ENCODE measurements at regions not wholly inside any gene's neighbourhood (a gene's known extent, or its start where the extent isn't known, plus 50 kb on each side); places are given as distances from the start of the nearest gene placed in this dataset.

DNA sequence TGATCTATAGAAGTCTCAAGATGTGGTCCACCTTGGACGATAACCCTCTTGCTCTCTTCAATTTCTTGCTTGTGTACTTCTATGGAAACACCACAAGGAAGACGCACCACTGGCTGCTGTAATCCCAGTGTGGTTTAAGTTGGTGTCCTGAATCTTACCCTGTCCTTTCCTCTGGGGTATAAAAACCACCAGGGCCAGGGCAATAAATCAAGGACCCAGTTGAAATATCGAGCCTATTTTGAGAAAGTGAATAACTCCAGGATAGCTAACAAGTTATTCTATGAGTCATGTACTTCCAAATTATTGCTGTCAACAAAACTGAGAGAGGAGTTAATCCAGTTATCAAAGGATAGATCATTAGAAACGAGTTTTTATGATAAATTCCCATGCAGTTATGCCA lies 137.0 kb downstream of the RND3 start:
- no peaks in the 10 kb centered on the region for H3K4me1 Mint-ChIP-seq
- no peak overlapping the region for H3K27ac ChIP-seq (ENCODE audit: insufficient read depth, low read length, poor library complexity, severe bottlenecking)

DNA sequence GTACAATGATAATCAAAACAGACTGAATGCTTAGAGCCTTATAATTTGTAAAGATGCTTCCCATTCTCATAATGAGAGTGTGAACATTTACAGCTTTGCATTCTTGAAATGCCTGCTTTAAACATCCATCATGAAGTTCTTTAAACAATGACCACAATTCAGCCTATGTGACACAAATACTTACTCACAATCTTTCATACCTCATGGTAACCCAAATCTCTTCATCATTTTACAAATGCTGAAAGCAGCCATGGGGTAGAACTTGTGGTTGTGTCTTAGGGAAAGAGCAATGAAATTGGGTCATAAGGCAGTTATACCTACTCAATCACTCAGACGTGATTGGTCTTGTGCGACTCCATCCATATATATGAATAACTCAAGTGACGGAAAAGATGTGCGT lies 140.7 kb downstream of the RND3 start:
- Histone ChIP-seq H3K36me3 (ENCODE audit: control insufficient read depth, insufficient read depth, low read length) (no peaks in the 10 kb centered on the region), H3K4me1 (ENCODE audit: control insufficient read depth, insufficient read depth, low read length, poor library complexity, severe bottlenecking) (no peaks in the 10 kb centered on the region), H3K27ac (ENCODE audit: insufficient read depth, low read length, poor library complexity, severe bottlenecking) (no peak overlapping the region), H3K27me3 (ENCODE audit: control insufficient read depth, insufficient read depth, low read length) (no peaks in the 10 kb centered on the region), H3K4me3 (ENCODE audit: low read depth, low read length) (no peak overlapping the region), H3K9me3 (ENCODE audit: control insufficient read depth in 2 of 2, low read length in 2 of 2) (no peaks in the 10 kb centered on the region)
- H3K4me1 Mint-ChIP-seq: no peaks in the 10 kb centered on the region
- no peaks in the 10 kb centered on the region for H3K27me3 Mint-ChIP-seq
- H3K9me3 Mint-ChIP-seq: peaks cover 0 to 11% (median 3%) of the 10 kb centered on the region in 7 donors
- no peak for ATAC-seq (ENCODE audit: low read depth in 2 of 2)
- H3K4me3 Mint-ChIP-seq: no peak overlapping the region
- DNase-seq: no peak
- no peak overlapping the region for H3K27ac Mint-ChIP-seq
- no peaks in the 10 kb centered on the region for H3K36me3 Mint-ChIP-seq

More for the DNA sequence above, 137.0 kb downstream of the RND3 start:
- H3K4me3 Mint-ChIP-seq: no peak overlapping the region
- no peak overlapping the region for H3K4me3 ChIP-seq (ENCODE audit: low read depth, low read length)
- no peaks in the 10 kb centered on the region for H3K36me3 Mint-ChIP-seq
- ATAC-seq (ENCODE audit: low read depth in 2 of 2) (no peak), DNase-seq (no peak)
- H3K27me3 Mint-ChIP-seq: no peaks in the 10 kb centered on the region
- H3K9me3 ChIP-seq (ENCODE audit: control insufficient read depth in 2 of 2, low read length in 2 of 2): no peaks in the 10 kb centered on the region
- H3K27me3 ChIP-seq (ENCODE audit: control insufficient read depth, insufficient read depth, low read length): no peaks in the 10 kb centered on the region
- peaks cover 0 to 9% (median 3%) of the 10 kb centered on the region in 7 donors for H3K9me3 Mint-ChIP-seq
- H3K36me3 ChIP-seq (ENCODE audit: control insufficient read depth, insufficient read depth, low read length): no peaks in the 10 kb centered on the region
- no peaks in the 10 kb centered on the region for H3K4me1 ChIP-seq (ENCODE audit: control insufficient read depth, insufficient read depth, low read length, poor library complexity, severe bottlenecking)
- no peak overlapping the region for H3K27ac Mint-ChIP-seq

DNA sequence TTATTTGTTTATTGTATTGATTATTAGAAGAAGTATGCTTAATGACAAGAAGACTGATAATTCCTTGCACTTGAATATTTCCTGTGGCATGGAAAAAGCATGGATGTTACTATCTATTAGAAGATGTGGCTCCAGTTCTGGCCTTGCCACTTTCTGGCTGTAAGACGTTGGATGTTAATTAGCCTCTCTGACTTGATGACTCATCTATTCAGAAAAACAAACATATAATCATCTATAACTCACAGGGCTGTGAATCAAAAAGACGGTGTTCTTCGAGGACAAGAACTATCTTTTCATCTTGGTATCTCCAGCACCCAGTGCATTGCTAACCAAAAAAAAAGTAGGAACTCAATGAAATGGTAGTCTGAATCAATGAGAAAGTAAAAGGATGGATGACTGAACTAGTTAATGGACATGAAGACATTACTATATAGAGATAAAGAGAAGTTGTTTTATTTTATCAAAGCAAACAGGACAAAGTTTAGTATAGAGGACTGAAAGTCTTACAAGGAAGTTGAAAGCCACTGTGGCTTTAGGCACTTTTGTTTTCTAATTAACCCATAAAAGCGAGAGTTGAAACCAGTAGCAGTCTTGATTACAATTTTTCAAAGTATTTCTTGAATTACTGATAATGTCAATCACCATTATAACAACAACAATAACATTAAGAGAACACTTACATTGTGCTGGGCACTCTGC lies 145.3 kb downstream of the RND3 start:
- Mint-ChIP-seq H3K36me3 (no peaks in the 10 kb centered on the region), H3K4me3 (no peak overlapping the region), H3K27ac (no peak overlapping the region), H3K4me1 (no peaks in the 10 kb centered on the region), H3K27me3 (no peaks in the 10 kb centered on the region), H3K9me3 (peaks cover 0 to 14% (median 3%) of the 10 kb centered on the region in 7 donors)
- H3K4me1 ChIP-seq (ENCODE audit: control insufficient read depth, insufficient read depth, low read length, poor library complexity, severe bottlenecking): no peaks in the 10 kb centered on the region
- H3K27ac ChIP-seq (ENCODE audit: insufficient read depth, low read length, poor library complexity, severe bottlenecking): no peak overlapping the region
- H3K27me3 ChIP-seq (ENCODE audit: control insufficient read depth, insufficient read depth, low read length): no peaks in the 10 kb centered on the region
- ATAC-seq (ENCODE audit: low read depth in 2 of 2) (no peak), DNase-seq (no peak)
- no peak overlapping the region for H3K4me3 ChIP-seq (ENCODE audit: low read depth, low read length)
- H3K36me3 ChIP-seq (ENCODE audit: control insufficient read depth, insufficient read depth, low read length): no peaks in the 10 kb centered on the region
- no peaks in the 10 kb centered on the region for H3K9me3 ChIP-seq (ENCODE audit: control insufficient read depth in 2 of 2, low read length in 2 of 2)

DNA sequence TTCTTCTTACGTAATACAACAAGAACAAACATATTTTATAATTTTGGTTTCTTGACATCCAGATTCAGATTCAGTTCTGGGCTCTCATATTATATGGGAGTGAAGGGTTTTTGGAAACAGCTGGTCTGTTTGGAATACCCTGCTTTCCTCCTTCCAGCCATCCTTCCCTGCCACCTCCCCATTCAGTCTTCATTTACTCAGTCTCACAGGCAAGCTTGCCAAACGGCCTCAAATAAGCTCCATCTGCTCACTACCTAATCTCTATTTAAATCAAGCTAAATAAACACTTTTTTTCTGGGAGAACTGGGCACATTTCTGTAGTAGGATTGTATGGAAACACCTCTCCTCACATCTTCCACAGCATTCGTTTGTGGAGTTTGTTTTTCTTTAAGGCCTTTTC lies 147.5 kb downstream of the RND3 start:
- no peaks in the 10 kb centered on the region for H3K4me1 ChIP-seq (ENCODE audit: control insufficient read depth, insufficient read depth, low read length, poor library complexity, severe bottlenecking)
- DNase-seq (no peak), ATAC-seq (ENCODE audit: low read depth in 2 of 2) (no peak)
- peaks cover 0 to 9% (median 3%) of the 10 kb centered on the region in 7 donors for H3K9me3 Mint-ChIP-seq
- H3K36me3 ChIP-seq (ENCODE audit: control insufficient read depth, insufficient read depth, low read length): no peaks in the 10 kb centered on the region
- H3K27me3 Mint-ChIP-seq: no peaks in the 10 kb centered on the region
- H3K4me3 ChIP-seq (ENCODE audit: low read depth, low read length): no peak overlapping the region
- peaks cover 2% of the 10 kb centered on the region for H3K36me3 Mint-ChIP-seq
- H3K27me3 ChIP-seq (ENCODE audit: control insufficient read depth, insufficient read depth, low read length): no peaks in the 10 kb centered on the region
- H3K4me1 Mint-ChIP-seq: no peaks in the 10 kb centered on the region
- H3K27ac ChIP-seq (ENCODE audit: insufficient read depth, low read length, poor library complexity, severe bottlenecking): no peak overlapping the region
- H3K4me3 Mint-ChIP-seq: no peak overlapping the region
- peak overlapping the region in 1 of 3 donors; percentile 35 for H3K27ac Mint-ChIP-seq
- H3K9me3 ChIP-seq (ENCODE audit: control insufficient read depth in 2 of 2, low read length in 2 of 2): no peaks in the 10 kb centered on the region

DNA sequence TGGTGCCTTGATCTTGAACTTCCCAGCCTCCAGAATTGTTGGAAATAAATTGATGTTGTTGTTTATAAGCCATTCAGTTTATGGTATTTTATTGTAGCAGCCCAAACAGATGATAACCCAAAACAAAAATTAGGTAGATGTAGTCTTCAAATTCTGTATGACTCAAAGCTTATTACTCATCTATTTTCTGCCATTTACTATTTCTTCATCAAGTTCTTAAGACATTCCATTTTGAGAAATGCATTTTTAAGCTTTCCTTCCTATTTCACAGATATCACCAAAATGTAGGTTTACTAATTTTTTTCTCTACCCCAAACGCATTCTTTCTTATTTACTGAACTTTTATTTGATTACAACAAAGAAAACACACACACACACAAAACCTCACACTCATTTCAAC lies 148.2 kb downstream of the RND3 start:
- no peaks in the 10 kb centered on the region for H3K4me1 Mint-ChIP-seq

DNA sequence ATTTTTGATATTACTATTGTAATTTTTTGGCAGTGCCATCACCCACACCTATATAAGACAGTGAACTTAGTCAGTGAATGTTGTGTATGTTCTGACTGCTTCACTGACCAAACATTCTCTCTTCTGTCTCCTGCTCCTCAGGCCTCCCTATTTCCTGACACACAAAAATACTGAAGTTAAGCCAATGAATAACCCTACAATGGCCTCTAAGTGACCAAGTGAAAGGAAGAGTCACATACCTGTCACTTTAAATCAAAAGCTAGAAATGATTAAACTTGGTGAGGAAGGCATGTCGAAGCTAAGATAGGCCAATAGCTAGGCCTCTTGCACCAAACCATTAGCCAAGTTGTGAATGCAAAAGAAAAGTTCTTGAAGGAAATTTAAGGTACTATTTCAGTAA lies 151.9 kb downstream of the RND3 start:
- no peak overlapping the region for H3K4me3 Mint-ChIP-seq
- DNase-seq (no peak), ATAC-seq (ENCODE audit: low read depth in 2 of 2) (no peak)
- Histone ChIP-seq H3K4me1 (ENCODE audit: control insufficient read depth, insufficient read depth, low read length, poor library complexity, severe bottlenecking) (no peaks in the 10 kb centered on the region), H3K36me3 (ENCODE audit: control insufficient read depth, insufficient read depth, low read length) (no peaks in the 10 kb centered on the region), H3K4me3 (ENCODE audit: low read depth, low read length) (no peak overlapping the region), H3K27ac (ENCODE audit: insufficient read depth, low read length, poor library complexity, severe bottlenecking) (no peak overlapping the region), H3K9me3 (ENCODE audit: control insufficient read depth in 2 of 2, low read length in 2 of 2) (no peaks in the 10 kb centered on the region), H3K27me3 (ENCODE audit: control insufficient read depth, insufficient read depth, low read length) (no peaks in the 10 kb centered on the region)
- H3K4me1 Mint-ChIP-seq: no peaks in the 10 kb centered on the region
- no peak overlapping the region for H3K27ac Mint-ChIP-seq
- H3K9me3 Mint-ChIP-seq: peaks cover 0 to 7% (median 2%) of the 10 kb centered on the region in 7 donors
- H3K36me3 Mint-ChIP-seq: peaks cover 3% of the 10 kb centered on the region
- H3K27me3 Mint-ChIP-seq: no peaks in the 10 kb centered on the region

More for the DNA sequence above, 148.2 kb downstream of the RND3 start:
- ATAC-seq (ENCODE audit: low read depth in 2 of 2) (no peak), DNase-seq (no peak)
- Histone ChIP-seq H3K9me3 (ENCODE audit: control insufficient read depth in 2 of 2, low read length in 2 of 2) (no peaks in the 10 kb centered on the region), H3K4me3 (ENCODE audit: low read depth, low read length) (no peak overlapping the region), H3K27me3 (ENCODE audit: control insufficient read depth, insufficient read depth, low read length) (no peaks in the 10 kb centered on the region), H3K4me1 (ENCODE audit: control insufficient read depth, insufficient read depth, low read length, poor library complexity, severe bottlenecking) (no peaks in the 10 kb centered on the region), H3K27ac (ENCODE audit: insufficient read depth, low read length, poor library complexity, severe bottlenecking) (no peak overlapping the region), H3K36me3 (ENCODE audit: control insufficient read depth, insufficient read depth, low read length) (no peaks in the 10 kb centered on the region)
- Mint-ChIP-seq H3K9me3 (peaks cover 0 to 9% (median 3%) of the 10 kb centered on the region in 7 donors), H3K4me3 (no peak overlapping the region), H3K27ac (no peak overlapping the region), H3K36me3 (peaks cover 3% of the 10 kb centered on the region), H3K27me3 (no peaks in the 10 kb centered on the region)

DNA sequence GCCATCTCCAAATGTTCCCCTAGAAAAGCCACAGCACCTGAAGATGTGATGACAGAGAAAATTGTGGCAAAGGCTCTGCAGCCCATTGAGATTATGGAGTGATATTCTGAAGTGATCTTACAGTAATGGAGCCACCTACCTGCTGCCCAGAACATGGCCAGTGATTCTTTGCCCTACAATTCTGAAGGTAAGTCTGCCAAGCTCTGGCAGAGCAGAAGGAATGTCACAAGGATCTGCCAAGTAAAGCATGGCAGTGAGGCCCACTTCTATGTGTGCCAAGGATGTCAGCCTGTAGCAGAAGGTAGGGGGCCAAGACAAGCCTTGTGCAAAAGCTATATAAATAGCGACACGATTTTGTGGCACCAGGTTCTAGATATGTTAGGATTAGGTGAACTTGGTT lies 155.1 kb downstream of the RND3 start:
- ATAC-seq (ENCODE audit: low read depth in 2 of 2) (no peak), DNase-seq (no peak)
- H3K27ac ChIP-seq (ENCODE audit: insufficient read depth, low read length, poor library complexity, severe bottlenecking): no peak overlapping the region
- Mint-ChIP-seq H3K4me1 (no peaks in the 10 kb centered on the region), H3K36me3 (peaks cover 3% of the 10 kb centered on the region), H3K9me3 (peaks cover 0 to 7% (median 2%) of the 10 kb centered on the region in 7 donors), H3K27ac (no peak overlapping the region), H3K27me3 (no peaks in the 10 kb centered on the region), H3K4me3 (no peak overlapping the region)
- H3K4me1 ChIP-seq (ENCODE audit: control insufficient read depth, insufficient read depth, low read length, poor library complexity, severe bottlenecking): no peaks in the 10 kb centered on the region
- no peaks in the 10 kb centered on the region for H3K27me3 ChIP-seq (ENCODE audit: control insufficient read depth, insufficient read depth, low read length)
- no peaks in the 10 kb centered on the region for H3K36me3 ChIP-seq (ENCODE audit: control insufficient read depth, insufficient read depth, low read length)
- no peak overlapping the region for H3K4me3 ChIP-seq (ENCODE audit: low read depth, low read length)
- H3K9me3 ChIP-seq (ENCODE audit: control insufficient read depth in 2 of 2, low read length in 2 of 2): no peaks in the 10 kb centered on the region
